ENCODE measurements at regions not wholly inside any gene's neighbourhood (a gene's known extent, or its start where the extent isn't known, plus 50 kb on each side); places are given as distances from the start of the nearest gene placed in this dataset.

DNA sequence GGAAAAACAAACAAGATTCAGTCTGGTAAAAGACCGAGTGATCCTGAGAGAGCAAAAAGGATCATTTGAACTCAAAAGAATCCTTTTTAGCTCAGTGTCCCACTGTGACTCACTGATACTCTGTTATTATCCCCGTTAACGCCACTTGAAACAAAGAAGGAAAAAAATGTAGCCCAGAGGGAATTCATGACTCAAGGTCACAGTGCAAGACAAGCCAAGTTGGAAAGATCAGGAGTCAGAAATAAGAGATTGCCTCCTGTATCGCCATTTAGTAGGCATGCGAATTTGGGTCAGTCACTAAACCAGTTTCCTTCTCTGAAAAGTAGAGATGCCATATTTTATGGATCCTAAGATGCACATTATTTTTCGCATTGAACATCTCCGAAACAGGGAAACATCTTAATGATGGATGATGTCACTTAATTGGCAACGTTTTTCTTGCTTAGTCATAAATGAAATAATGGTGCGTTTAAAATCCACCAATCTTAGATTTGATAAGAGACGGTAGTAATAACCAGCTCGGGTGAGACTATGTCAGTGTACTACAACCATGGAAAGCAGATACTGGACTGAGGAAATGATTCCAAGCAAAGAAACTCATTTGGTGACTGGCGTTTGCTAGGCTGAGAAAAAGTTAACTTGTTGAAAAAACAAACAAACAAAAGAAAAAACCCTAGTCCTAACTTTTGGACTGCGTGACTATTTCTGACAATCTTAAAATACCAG lies 502.0 kb upstream of the CELF2 start:
- Histone ChIP-seq H3K4me3 (ENCODE audit: insufficient read depth, low read length, poor library complexity, severe bottlenecking) (no peak overlapping the region), H3F3A (ENCODE audit: insufficient read depth) (no peaks in the 10 kb centered on the region)

DNA sequence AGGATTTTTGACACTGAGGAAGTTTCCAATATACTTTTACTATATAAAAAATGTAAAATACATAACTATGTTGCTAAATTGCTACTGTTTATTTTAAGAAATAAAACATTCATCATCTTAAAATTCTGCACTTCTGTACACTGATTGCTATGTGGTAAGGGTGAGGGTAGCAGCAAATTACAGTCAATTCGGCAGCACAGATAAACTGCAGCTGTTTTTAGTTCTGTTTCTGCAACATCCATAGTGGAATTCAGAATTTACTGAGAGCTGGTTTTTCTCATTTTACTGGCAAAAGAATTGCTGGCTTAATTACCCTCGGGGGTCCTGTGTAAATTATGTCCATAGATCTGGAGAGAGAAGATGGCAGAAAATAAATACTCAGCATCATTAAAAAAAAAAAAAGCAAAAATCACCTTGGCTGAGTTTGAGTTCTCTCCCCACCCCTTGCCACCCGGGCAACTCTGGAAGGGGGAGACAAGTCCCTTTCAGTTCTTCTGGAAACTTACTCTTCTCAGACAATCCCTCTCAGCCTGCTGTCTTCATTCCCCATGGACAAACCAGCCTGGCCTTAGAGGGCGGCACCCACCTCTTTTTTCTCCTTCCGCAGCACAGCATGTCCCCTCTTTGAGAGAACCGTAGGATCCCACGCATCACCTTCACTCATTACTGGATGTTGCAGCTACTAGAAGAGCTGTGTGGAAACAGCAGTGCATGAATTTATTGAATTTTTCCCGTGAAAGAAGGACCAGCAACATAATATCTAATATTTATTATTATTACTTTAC lies 501.1 kb upstream of the CELF2 start:
- Histone ChIP-seq H3K4me3 (ENCODE audit: insufficient read depth, low read length, poor library complexity, severe bottlenecking) (no peak overlapping the region), H3K36me3 (ENCODE audit: low read length) (no peaks in the 10 kb centered on the region), H3K79me2 (ENCODE audit: insufficient read depth, low read length) (no peaks in the 10 kb centered on the region), H3K9me3 (ENCODE audit: insufficient read depth, low read length) (no peaks in the 10 kb centered on the region), H3K4me2 (ENCODE audit: low read depth, low read length, poor library complexity, severe bottlenecking) (no peak overlapping the region), H3K27ac (ENCODE audit: low read depth, low read length) (no peak overlapping the region), H2AFZ (ENCODE audit: low read depth, low read length, severe bottlenecking) (no peak overlapping the region), H3F3A (ENCODE audit: insufficient read depth) (no peaks in the 10 kb centered on the region), H4K20me1 (ENCODE audit: low read depth, low read length) (no peaks in the 10 kb centered on the region), H3K9ac (ENCODE audit: low read length) (no peak overlapping the region), H3K27me3 (ENCODE audit: low read length) (no peaks in the 10 kb centered on the region), H3K9me2 (replicated peaks; ENCODE audit: insufficient read depth, low read length) (no peaks in the 10 kb centered on the region)
- TF ChIP-seq, protein P1, sequence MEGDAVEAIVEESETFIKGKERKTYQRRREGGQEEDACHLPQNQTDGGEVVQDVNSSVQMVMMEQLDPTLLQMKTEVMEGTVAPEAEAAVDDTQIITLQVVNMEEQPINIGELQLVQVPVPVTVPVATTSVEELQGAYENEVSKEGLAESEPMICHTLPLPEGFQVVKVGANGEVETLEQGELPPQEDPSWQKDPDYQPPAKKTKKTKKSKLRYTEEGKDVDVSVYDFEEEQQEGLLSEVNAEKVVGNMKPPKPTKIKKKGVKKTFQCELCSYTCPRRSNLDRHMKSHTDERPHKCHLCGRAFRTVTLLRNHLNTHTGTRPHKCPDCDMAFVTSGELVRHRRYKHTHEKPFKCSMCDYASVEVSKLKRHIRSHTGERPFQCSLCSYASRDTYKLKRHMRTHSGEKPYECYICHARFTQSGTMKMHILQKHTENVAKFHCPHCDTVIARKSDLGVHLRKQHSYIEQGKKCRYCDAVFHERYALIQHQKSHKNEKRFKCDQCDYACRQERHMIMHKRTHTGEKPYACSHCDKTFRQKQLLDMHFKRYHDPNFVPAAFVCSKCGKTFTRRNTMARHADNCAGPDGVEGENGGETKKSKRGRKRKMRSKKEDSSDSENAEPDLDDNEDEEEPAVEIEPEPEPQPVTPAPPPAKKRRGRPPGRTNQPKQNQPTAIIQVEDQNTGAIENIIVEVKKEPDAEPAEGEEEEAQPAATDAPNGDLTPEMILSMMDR (IDR thresholded peaks at IDR 0.05; ENCODE audit: insufficient read depth, low read length, poor library complexity, severe bottlenecking) = no peak
- no peak for TF ChIP-seq EZH2phosphoT487 (conservative IDR thresholded peaks at IDR 0.05; ENCODE audit: low read length)

More for the DNA sequence above, 502.0 kb upstream of the CELF2 start:
- no peak overlapping the region for H2AFZ ChIP-seq (ENCODE audit: low read depth, low read length, severe bottlenecking)
- no peak overlapping the region for H3K27ac ChIP-seq (ENCODE audit: low read depth, low read length)
- TF ChIP-seq EZH2phosphoT487 (conservative IDR thresholded peaks at IDR 0.05; ENCODE audit: low read length) = no peak
- TF ChIP-seq, protein P1 (IDR thresholded peaks at IDR 0.05; ENCODE audit: insufficient read depth, low read length, poor library complexity, severe bottlenecking) = no peak
- no peaks in the 10 kb centered on the region for H3K27me3 ChIP-seq (ENCODE audit: low read length)
- H3K9me3 ChIP-seq (ENCODE audit: insufficient read depth, low read length) = no peaks in the 10 kb centered on the region
- H3K9ac ChIP-seq (ENCODE audit: low read length) = no peak overlapping the region
- no peaks in the 10 kb centered on the region for H4K20me1 ChIP-seq (ENCODE audit: low read depth, low read length)
- no peak overlapping the region for H3K4me2 ChIP-seq (ENCODE audit: low read depth, low read length, poor library complexity, severe bottlenecking)
- no peaks in the 10 kb centered on the region for H3K36me3 ChIP-seq (ENCODE audit: low read length)
- no peaks in the 10 kb centered on the region for H3K79me2 ChIP-seq (ENCODE audit: insufficient read depth, low read length)
- H3K9me2 ChIP-seq (replicated peaks; ENCODE audit: insufficient read depth, low read length) = no peaks in the 10 kb centered on the region

DNA sequence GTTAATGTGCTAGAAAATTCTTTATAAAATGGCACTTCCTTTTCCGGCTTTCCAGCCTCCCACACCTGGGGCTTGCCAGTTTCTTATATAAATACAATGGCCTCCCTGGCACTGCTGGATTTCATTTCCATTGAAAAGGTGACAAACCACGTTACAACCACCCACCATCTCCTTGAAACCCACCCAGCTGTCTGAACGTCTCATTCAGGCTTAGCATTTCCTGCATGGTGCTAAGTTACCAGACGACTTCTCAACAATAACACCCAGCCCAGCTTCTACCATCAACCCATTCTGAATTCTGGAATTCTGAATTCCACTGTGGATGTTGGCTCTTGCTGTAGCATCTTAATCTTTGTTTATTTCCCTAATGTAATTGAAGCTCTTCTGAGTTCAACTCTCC lies 499.8 kb upstream of the CELF2 start:
- Histone ChIP-seq H3K27me3 (ENCODE audit: low read length) (no peaks in the 10 kb centered on the region), H3K9me3 (ENCODE audit: insufficient read depth, low read length) (no peaks in the 10 kb centered on the region), H2AFZ (ENCODE audit: low read depth, low read length, severe bottlenecking) (no peak overlapping the region), H3K4me2 (ENCODE audit: low read depth, low read length, poor library complexity, severe bottlenecking) (no peak overlapping the region), H3F3A (ENCODE audit: insufficient read depth) (no peaks in the 10 kb centered on the region), H3K4me3 (ENCODE audit: insufficient read depth, low read length, poor library complexity, severe bottlenecking) (no peak overlapping the region), H3K36me3 (ENCODE audit: low read length) (no peaks in the 10 kb centered on the region), H3K79me2 (ENCODE audit: insufficient read depth, low read length) (no peaks in the 10 kb centered on the region), H4K20me1 (ENCODE audit: low read depth, low read length) (no peaks in the 10 kb centered on the region), H3K9ac (ENCODE audit: low read length) (no peak overlapping the region), H3K27ac (ENCODE audit: low read depth, low read length) (no peak overlapping the region), H3K9me2 (replicated peaks; ENCODE audit: insufficient read depth, low read length) (no peaks in the 10 kb centered on the region)
- TF ChIP-seq EZH2phosphoT487 (conservative IDR thresholded peaks at IDR 0.05; ENCODE audit: low read length) = no peak
- TF ChIP-seq, protein P1 (IDR thresholded peaks at IDR 0.05; ENCODE audit: insufficient read depth, low read length, poor library complexity, severe bottlenecking) = no peak
